GM19438 (cell line): ENCODE measurements at regions not wholly inside any gene's neighbourhood (a gene's known extent, or its start where the extent isn't known, plus 50 kb on each side); places are given as distances from the start of the nearest gene placed in this dataset.
"Not testable (repeated sequence)": the region's sequence is repeated elsewhere in the genome, so short reads cannot be mapped to it uniquely, and the experiment has no call there.

Source experiments
- ATAC-seq: cut with Tn5 transposase; IDR thresholded peaks from one replicate; pipeline ENCODE4 v1.9.1; 2021; ENCODE audit warnings: low read depth; ENCODE audit not compliant: unreplicated experiment

GRCh38 chr19:30066781-30067759, 125.0 kb downstream of the URI1 start:
- no peak for ATAC-seq

GRCh38 chr19:30067956-30068506, 126.0 kb downstream of the URI1 start:
- not testable (repeated sequence) for ATAC-seq

- ATAC-seq: no peak
Measured at GRCh38 chr19:30068528-30069395, 126.7 kb downstream of the URI1 start.

- ATAC-seq: no peak
Measured at GRCh38 chr19:30069535-30070197, 127.6 kb downstream of the URI1 start.

- no peak for ATAC-seq
Measured at GRCh38 chr19:30070198-30070967, 128.3 kb downstream of the URI1 start.

GRCh38 chr19:30070968-30071632, 129.1 kb downstream of the URI1 start:
- no peak for ATAC-seq

GRCh38 chr19:30071871-30072270, 129.8 kb downstream of the URI1 start:
- no peak for ATAC-seq

- ATAC-seq: no peak
Measured at GRCh38 chr19:30073152-30074000, 131.3 kb downstream of the URI1 start.

GRCh38 chr19:30074096-30074495, 132.1 kb downstream of the URI1 start:
- ATAC-seq: no peak

GRCh38 chr19:30074741-30075715, 133.0 kb downstream of the URI1 start:
- no peak for ATAC-seq

- ATAC-seq: no peak
Measured at GRCh38 chr19:30076101-30076551, 134.1 kb downstream of the URI1 start.

- no peak for ATAC-seq
Measured at GRCh38 chr19:30076751-30077670, 135.0 kb downstream of the URI1 start.

GRCh38 chr19:30077851-30078355, 135.9 kb downstream of the URI1 start:
- no peak for ATAC-seq

- no peak for ATAC-seq
Measured at GRCh38 chr19:30078381-30078910, 136.4 kb downstream of the URI1 start.

GRCh38 chr19:30079200-30079599, 137.2 kb downstream of the URI1 start:
- ATAC-seq: no peak

GRCh38 chr19:30082168-30082567, 140.1 kb downstream of the URI1 start:
- ATAC-seq: no peak
